RWPE2 (cell line): ENCODE measurements at regions not wholly inside any gene's neighbourhood (a gene's known extent, or its start where the extent isn't known, plus 50 kb on each side); places are given as distances from the start of the nearest gene placed in this dataset.

Experiments
- ATAC-seq: fragments of 200-7000 bp; cut with Tn5 transposase; 3 replicates; pipeline ENCODE4 v1.9.1; 2021; ENCODE audit warnings: low read depth
- DNase-seq: peaks from one replicate; pipeline ENCODE4 v3.0.0-alpha.2; 2020; ENCODE audit warnings: low spot score
- H3K27ac ChIP-seq: fragments of 450-650 bp; 2 replicates; pipeline ENCODE4 v1.5.1; 2017; ENCODE audit warnings: mild to moderate bottlenecking; ENCODE audit not compliant: poor library complexity, severe bottlenecking
- H3K27me3 ChIP-seq: fragments of 250-450 bp; sonication (Bioruptor Pico); 2 replicates; pipeline ENCODE4 v1.5.1; 2021; ENCODE audit warnings: mild to moderate bottlenecking, moderate library complexity; ENCODE audit not compliant: insufficient read depth, poor library complexity, severe bottlenecking
- H3K36me3 ChIP-seq: fragments of 250-450 bp; sonication (Bioruptor Pico); 2 replicates; pipeline ENCODE4 v1.5.1; 2020; ENCODE audit warnings: low read depth, mild to moderate bottlenecking, moderate library complexity
- H3K4me1 ChIP-seq: fragments of 250-450 bp; sonication (Bioruptor Pico); 2 replicates; pipeline ENCODE4 v1.5.1; 2021; ENCODE audit warnings: mild to moderate bottlenecking, moderate library complexity; ENCODE audit not compliant: insufficient read depth, poor library complexity, severe bottlenecking
- H3K4me3 ChIP-seq: fragments of 250-450 bp; sonication (Bioruptor Pico); 2 replicates; pipeline ENCODE4 v1.5.1; 2021; ENCODE audit warnings: mild to moderate bottlenecking, moderate library complexity; ENCODE audit not compliant: severe bottlenecking
- H3K9me3 ChIP-seq: fragments of 250-450 bp; sonication (Bioruptor Pico); 2 replicates; pipeline ENCODE4 v1.5.1; 2021; ENCODE audit warnings: mild to moderate bottlenecking, moderate library complexity; ENCODE audit not compliant: severe bottlenecking
- TF ChIP-seq, protein P1 (sequence below): fragments of 450-650 bp; IDR thresholded peaks from one replicate; pipeline ENCODE4 v1.5.1; 2017; ENCODE audit warnings: mild to moderate bottlenecking, moderate library complexity; ENCODE audit not compliant: poor library complexity, severe bottlenecking

DNA sequence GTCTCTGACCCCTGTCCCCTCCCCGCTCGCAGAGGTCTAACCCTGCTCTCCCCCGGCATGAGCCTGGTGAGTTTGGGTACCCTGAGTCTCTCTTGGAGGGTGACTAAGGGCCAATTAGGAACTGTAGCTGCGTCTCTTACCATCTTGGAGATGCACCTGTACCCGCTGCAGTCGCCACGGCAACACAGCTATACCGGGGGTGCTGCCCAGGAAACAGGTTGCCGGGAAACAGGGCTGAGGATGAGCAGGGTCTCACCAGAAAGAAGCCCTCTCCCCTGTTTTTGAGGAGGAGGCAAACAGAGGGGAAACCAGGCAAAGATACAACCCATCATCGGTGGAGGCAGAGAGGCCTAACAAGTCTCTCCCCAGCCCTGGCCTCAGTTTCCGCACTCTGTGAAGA is 140.2 kb downstream of the TMEM132E start:
- DNase-seq, result no peak
- no peak for ATAC-seq
- H3K36me3 ChIP-seq, result no peaks in the 10 kb centered on the region
- H3K4me1 ChIP-seq, result no peaks in the 10 kb centered on the region
- no peak overlapping the region for H3K4me3 ChIP-seq
- H3K27ac ChIP-seq, result no peak overlapping the region
- no peaks in the 10 kb centered on the region for H3K9me3 ChIP-seq
- TF ChIP-seq, protein P1, sequence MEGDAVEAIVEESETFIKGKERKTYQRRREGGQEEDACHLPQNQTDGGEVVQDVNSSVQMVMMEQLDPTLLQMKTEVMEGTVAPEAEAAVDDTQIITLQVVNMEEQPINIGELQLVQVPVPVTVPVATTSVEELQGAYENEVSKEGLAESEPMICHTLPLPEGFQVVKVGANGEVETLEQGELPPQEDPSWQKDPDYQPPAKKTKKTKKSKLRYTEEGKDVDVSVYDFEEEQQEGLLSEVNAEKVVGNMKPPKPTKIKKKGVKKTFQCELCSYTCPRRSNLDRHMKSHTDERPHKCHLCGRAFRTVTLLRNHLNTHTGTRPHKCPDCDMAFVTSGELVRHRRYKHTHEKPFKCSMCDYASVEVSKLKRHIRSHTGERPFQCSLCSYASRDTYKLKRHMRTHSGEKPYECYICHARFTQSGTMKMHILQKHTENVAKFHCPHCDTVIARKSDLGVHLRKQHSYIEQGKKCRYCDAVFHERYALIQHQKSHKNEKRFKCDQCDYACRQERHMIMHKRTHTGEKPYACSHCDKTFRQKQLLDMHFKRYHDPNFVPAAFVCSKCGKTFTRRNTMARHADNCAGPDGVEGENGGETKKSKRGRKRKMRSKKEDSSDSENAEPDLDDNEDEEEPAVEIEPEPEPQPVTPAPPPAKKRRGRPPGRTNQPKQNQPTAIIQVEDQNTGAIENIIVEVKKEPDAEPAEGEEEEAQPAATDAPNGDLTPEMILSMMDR, result no peak
- no peaks in the 10 kb centered on the region for H3K27me3 ChIP-seq

- Histone ChIP-seq H3K4me1 (no peaks in the 10 kb centered on the region), H3K27ac (no peak overlapping the region), H3K36me3 (no peaks in the 10 kb centered on the region), H3K27me3 (no peaks in the 10 kb centered on the region), H3K9me3 (no peaks in the 10 kb centered on the region), H3K4me3 (no peak overlapping the region)
- ATAC-seq (no peak), DNase-seq (no peak)
- TF ChIP-seq, protein P1, result no peak
Measured at GRCh38 chr17:34717092-34717491, 137.7 kb downstream of the TMEM132E start.

DNA sequence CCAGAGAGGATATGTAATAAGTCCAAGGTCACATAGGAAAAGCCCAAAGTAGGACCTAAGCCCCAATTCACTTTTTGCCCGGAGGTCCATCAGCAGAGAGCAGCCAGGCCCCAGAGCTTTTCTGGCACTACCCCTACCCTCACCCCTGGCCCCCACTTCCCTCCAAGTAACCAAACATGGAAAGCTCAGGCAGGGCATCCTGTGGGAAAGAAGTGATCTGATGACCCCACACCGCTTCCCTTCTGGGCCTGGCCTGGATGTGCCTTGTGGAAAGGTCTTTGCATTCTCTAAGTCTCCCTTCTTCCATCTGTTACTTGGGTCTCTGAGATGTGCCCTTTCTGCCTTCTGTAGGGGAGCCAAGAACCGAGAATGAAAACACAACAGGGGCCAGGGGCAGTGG is 136.9 kb downstream of the TMEM132E start:
- Histone ChIP-seq H3K27me3 (no peaks in the 10 kb centered on the region), H3K9me3 (no peaks in the 10 kb centered on the region), H3K4me1 (no peaks in the 10 kb centered on the region), H3K27ac (no peak overlapping the region), H3K4me3 (no peak overlapping the region), H3K36me3 (no peaks in the 10 kb centered on the region)
- TF ChIP-seq, protein P1, result no peak
- no peak for DNase-seq
- no peak for ATAC-seq

- TF ChIP-seq, protein P1, result no peak
- Histone ChIP-seq H3K4me1 (no peaks in the 10 kb centered on the region), H3K27me3 (no peaks in the 10 kb centered on the region), H3K27ac (no peak overlapping the region), H3K4me3 (no peak overlapping the region), H3K36me3 (no peaks in the 10 kb centered on the region), H3K9me3 (no peaks in the 10 kb centered on the region)
- no peak for ATAC-seq
- DNase-seq, result no peak
Measured at GRCh38 chr17:34715504-34715903, 136.1 kb downstream of the TMEM132E start.

DNA sequence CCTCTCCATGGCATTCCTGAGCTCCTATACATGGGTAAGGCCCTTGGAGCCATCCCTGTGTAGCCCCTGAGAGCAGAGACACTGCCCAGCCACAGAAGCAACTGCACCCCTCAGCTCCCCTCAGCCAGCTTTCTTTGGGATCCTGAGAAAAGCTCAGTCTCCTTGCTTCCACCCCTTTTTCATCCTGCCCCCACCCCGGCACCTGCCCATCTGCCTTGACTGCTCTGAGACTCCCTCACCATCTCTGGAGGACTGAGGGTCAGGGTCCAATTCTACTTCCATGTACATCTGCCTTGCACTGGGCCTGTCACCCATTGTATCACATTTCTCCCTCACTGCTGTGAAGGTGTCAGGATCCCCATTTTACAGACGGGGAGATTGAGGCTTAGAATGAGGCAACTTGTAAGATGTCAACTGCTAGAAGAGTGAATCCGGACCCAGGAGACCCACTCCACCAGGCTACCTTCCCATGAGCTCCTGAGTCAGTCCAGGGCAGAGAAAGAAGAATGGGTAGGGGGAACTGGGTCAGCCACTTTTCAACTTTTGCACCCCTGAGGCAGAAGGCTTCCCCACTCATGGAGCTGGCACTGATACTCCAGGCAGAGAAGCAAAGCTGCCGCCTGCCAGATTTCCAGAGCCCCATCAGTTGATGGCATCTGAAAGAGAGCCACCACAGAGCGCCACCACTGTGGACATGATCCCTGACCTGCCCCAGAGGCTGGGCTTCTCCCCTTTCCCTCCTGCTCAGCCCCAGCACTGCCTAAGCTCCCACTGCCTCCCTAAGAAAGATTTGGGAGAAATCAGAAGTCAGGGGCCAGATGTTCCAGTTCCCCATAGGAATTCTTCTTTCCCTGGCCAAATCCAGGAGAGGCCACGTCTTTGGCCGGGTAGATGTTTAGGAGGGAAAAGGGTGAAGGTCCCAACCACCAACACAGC is 135.4 kb downstream of the TMEM132E start:
- no peak overlapping the region for H3K4me3 ChIP-seq
- no peaks in the 10 kb centered on the region for H3K27me3 ChIP-seq
- H3K27ac ChIP-seq, result no peak overlapping the region
- H3K36me3 ChIP-seq, result no peaks in the 10 kb centered on the region
- ATAC-seq, result no peak
- TF ChIP-seq, protein P1, result no peak
- no peaks in the 10 kb centered on the region for H3K9me3 ChIP-seq
- no peak for DNase-seq
- no peaks in the 10 kb centered on the region for H3K4me1 ChIP-seq
